ENCODE measurements at regions not wholly inside any gene's neighbourhood (a gene's known extent, or its start where the extent isn't known, plus 50 kb on each side); places are given as distances from the start of the nearest gene placed in this dataset.
A peak's percentile ranks its signal among the peaks of the same experiment; 100 is the strongest.

DNA sequence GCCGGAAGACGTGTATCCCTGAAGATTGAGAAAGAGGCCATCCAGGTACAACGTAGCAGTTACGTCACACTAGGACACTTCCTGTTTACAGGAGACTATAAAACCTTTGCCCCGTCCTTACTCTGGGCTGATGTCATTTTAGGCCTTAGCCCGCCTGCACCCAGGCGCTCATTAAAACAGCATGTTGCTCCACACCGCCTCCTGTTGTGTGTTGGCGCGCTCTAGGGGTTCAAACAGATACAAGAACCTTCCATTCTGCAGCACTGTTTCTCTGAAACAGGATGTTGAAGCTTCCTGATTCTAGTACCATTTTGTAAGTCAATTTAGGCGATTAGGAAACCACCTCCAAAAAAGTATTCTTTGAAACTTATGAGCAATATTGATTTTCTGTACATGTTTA, 722.1 kb downstream of the PCDH7 start:
- no peak for DNase-seq (ENCODE audit: low read depth)
- no peak overlapping the region for H3K4me3 ChIP-seq (ENCODE audit: low read length)
- TF ChIP-seq, protein P1, sequence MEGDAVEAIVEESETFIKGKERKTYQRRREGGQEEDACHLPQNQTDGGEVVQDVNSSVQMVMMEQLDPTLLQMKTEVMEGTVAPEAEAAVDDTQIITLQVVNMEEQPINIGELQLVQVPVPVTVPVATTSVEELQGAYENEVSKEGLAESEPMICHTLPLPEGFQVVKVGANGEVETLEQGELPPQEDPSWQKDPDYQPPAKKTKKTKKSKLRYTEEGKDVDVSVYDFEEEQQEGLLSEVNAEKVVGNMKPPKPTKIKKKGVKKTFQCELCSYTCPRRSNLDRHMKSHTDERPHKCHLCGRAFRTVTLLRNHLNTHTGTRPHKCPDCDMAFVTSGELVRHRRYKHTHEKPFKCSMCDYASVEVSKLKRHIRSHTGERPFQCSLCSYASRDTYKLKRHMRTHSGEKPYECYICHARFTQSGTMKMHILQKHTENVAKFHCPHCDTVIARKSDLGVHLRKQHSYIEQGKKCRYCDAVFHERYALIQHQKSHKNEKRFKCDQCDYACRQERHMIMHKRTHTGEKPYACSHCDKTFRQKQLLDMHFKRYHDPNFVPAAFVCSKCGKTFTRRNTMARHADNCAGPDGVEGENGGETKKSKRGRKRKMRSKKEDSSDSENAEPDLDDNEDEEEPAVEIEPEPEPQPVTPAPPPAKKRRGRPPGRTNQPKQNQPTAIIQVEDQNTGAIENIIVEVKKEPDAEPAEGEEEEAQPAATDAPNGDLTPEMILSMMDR (conservative IDR thresholded peaks at IDR 0.05; ENCODE audit: low read depth, low read length): no peak

DNA sequence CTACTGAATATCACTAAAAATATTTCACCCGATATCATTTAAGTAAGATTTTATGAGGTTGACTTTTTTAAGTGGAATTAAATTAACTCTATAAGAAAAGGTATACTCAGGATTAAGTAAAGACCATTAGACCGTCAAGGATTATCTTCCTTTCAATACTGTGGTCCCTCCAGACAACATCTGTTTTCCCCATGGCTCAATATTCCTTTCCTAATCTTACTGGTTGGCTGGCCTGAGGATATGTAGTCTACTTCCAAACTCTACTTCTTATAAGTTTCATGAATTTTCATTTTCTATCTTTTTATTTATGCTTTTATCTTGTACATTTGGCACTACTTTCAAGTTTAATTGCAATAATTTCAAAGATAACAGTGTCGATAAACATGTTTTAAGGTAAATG, 725.4 kb downstream of the PCDH7 start:
- DNase-seq (ENCODE audit: low read depth): no peak
- TF ChIP-seq, protein P1 (conservative IDR thresholded peaks at IDR 0.05; ENCODE audit: low read depth, low read length): no peak
- H3K4me3 ChIP-seq (ENCODE audit: low read length): no peak overlapping the region

DNA sequence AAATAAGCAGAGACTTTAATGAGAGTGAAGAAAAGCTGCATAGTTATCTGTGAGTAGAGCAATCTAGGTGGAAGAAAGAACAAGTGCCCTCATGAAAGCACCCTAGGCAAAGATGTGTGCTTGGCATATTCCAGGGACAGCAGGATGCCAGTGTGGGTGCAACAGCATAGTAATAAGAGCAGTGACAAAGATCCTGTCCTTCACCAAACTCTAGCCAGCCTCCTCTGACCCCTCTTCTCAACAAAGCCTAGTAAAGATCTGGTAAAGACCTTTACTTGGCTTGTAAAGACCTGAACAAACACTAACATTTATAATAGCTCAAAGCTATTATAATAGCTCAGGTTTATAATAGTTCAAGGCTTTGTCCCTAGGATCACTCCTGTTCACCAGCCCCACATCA, 735.4 kb downstream of the PCDH7 start:
- TF ChIP-seq, protein P1 (conservative IDR thresholded peaks at IDR 0.05; ENCODE audit: low read depth, low read length): no peak

DNA sequence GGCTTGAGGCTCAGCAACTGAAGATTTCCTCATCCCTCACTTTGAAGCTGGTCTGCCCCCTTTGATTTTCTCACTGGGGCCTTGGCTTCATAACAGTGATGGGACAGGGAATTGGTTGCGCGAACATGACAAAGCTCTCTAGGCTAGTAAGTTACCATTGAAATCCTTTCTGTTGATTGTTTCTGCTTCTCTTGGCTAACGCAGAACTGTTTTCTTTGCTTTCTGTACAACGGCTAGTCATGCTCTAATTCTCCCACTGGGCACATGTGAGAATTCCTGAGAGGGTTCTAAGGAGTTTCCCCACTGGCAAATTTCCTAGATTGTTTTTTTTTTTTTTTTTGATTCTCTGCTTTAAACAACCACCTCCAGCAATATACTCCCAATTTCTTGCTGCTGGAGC, 738.6 kb downstream of the PCDH7 start:
- peak; percentile 40 for DNase-seq (ENCODE audit: low read depth)
- TF ChIP-seq, protein P1 (conservative IDR thresholded peaks at IDR 0.05; ENCODE audit: low read depth, low read length): no peak

More for the DNA sequence above, 735.4 kb downstream of the PCDH7 start:
- H3K4me3 ChIP-seq (ENCODE audit: low read length): no peak overlapping the region
- DNase-seq (ENCODE audit: low read depth): no peak

DNA sequence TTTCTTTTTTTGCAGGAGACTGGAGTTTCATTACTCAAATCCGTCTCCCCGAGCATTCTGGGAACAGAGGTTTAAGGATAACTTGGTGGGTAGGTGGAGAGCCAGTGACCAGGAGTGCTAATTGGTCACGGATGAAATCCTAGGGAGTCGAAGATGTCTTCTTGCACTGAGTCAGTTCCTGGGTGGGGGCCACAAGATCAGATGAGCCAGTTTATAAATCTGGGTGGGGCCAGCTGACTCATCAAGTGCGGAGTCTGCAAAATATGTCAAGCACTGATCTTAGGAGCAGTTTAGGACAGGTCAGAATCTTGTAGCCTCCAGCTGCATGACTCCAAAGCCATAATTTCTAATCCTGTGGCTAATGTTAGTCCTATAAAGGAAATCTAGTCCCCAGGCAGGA, 741.3 kb downstream of the PCDH7 start:
- TF ChIP-seq, protein P1 (conservative IDR thresholded peaks at IDR 0.05; ENCODE audit: low read depth, low read length): no peak
- DNase-seq (ENCODE audit: low read depth): no peak
- no peak overlapping the region for H3K4me3 ChIP-seq (ENCODE audit: low read length)

More for the DNA sequence above, 738.6 kb downstream of the PCDH7 start:
- H3K4me3 ChIP-seq (ENCODE audit: low read length): no peak overlapping the region

DNA sequence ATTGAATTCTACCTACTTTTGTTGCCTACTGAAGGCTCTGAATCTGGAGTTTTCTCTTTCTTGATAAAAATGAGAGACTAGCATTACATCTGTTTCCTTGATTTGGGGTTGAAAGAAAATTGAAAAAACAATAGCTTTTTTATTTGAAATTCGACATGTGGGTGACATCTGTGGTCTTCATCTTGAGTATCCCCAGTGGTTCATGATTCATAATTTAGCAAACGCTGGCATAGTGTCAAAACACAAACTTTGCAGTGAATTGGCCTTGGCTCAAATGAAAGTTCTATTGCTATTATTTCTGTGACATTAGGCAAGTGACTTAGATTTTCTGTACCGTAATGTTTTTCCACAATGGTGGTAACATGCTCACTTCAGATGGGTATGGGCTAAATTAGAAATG, 747.6 kb downstream of the PCDH7 start:
- no peak overlapping the region for H3K4me3 ChIP-seq (ENCODE audit: low read length)
- TF ChIP-seq, protein P1 (conservative IDR thresholded peaks at IDR 0.05; ENCODE audit: low read depth, low read length): no peak
- no peak for DNase-seq (ENCODE audit: low read depth)

DNA sequence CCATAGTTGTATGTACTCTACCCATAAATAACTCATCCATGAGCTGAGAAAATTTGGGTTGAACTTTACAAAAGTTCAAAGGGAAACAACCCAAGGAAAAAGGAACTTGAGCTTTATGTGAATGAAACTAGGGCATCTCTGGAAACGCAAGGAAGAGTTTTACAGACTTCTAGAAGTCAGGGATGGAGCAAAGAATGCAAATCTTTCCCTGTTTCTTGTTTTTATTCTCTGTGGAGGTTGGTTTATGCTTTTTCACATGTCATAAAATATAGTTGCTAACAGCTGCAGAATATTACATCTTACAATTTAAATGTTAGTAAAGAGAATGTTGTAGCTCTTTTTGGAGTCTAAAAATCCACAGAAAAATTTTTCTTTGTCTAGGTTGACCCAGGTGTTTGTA, 754.1 kb downstream of the PCDH7 start:
- H3K4me3 ChIP-seq (ENCODE audit: low read length): no peak overlapping the region
- no peak for DNase-seq (ENCODE audit: low read depth)
- TF ChIP-seq, protein P1 (conservative IDR thresholded peaks at IDR 0.05; ENCODE audit: low read depth, low read length): no peak

All from retinal pigment epithelial cell (primary cell).